SHP77 (cell line): ENCODE measurements at regions not wholly inside any gene's neighbourhood (a gene's known extent, or its start where the extent isn't known, plus 50 kb on each side); places are given as distances from the start of the nearest gene placed in this dataset.

ENCODE experiments used
- DNase-seq, 2 experiments: peaks; one replicate each; lab custom pipeline; 2025; lab: John Stamatoyannopoulos, UW

DNA sequence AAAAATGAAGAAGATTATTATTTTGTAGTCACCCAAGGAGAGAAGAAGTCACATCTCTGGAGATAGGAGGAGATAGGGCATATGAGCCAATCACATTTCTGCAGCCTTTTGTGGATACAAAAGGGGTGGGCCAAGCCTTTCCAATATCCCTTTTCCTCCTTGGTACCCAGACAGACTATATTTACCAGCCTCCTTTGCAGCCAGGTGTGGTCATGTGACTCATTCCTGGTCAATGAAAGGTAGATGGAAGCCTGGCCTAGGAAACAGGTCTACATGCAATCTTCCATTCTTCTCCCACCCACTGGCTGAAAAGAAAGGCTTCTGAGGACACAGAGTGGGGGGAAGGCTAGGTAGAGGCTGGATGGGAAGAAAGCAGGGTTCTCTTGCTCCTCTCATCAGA is 58.1 kb upstream of the ERG start:
- DNase-seq: no peak

DNA sequence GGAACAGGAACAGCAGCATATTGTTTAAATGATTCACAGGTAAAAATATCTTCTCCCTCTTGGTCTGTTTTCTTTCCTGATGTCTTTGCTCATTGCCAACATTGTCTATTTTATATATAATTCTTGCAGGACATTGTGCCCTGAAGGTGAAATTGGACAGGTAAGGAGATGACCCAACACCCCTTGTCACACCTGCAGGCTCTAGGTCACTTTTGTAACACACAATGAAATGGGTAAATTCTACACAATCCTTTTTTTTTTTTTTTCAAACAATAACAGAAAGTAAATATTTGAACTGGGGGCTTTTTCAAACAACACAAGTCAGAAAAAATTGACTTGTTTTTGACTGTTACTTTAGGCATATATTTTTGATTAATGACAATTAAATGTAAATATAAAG is 62.9 kb upstream of the ERG start:
- no peak for DNase-seq

DNA sequence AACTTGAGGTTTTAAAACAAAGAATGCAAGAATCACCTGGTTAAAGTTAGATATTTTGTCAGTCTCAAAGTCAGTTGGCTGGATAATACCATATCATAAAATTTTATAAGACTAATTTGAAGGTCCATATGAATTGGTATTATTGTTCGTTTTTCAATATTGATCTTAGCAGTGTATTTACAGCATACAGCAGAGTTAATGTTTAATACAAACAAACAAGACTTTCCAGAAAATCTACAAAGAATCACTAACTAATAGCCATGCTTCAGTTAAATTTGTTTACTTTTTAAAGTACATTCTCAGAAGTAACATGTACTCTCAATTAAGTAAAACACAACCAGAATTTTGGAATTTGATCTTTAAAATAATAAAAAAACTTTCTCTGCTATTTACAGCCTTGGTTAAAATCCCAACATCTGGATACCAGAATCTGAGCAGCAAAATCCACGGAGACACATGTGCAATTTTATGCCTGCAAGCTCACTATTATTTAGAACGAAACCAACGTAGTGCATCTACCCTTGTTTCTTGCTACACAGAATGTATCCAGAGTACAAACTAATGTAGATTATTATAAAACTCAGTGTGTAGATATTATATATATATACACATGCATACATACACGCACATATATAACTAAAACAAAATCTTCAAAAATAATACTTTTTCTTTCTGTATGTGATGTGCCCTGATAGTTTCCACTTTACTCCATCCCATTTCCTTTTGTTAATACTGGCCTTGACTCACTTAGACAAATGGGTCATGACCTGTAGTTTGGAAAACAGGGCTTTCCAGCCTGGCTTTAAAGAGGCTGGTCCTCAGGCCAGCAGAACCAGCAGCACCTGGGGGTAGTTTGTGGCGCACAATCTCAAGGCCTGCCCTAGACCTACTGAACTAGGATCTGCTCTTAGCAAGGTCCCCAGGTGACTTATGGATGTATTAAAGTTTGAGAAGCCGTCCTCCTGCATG is 63.6 kb upstream of the ERG start:
- DNase-seq: no peak

DNA sequence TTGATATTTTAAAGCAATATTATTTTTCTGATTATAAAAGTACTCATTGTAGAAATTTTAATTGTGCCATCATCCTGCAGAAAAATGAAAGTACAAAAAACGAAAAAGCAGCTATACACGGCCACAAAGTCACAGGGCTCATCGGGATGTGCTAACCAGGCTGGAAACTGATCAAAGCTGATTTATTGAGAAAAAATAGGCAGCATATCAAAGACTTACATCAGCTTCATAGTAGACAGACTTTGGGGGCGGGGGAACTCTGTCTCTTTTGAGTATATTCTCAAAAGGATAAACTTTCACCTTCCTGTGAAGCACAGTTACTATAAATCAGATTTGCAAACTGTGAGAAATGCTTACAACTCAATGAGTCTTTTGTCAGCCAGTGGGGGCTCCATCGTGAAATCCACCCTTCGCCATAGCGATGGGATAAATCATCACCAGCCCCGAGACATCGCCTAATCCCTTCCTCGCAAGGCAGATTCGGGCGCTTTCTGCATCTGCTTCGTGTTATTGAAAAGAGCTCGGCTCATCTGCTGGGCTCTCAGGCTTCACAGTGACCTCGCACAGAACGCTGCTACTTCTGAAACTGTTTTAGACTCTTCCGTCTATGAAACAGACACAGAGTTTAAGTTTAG is 69.2 kb upstream of the ERG start:
- no peak for DNase-seq

DNA sequence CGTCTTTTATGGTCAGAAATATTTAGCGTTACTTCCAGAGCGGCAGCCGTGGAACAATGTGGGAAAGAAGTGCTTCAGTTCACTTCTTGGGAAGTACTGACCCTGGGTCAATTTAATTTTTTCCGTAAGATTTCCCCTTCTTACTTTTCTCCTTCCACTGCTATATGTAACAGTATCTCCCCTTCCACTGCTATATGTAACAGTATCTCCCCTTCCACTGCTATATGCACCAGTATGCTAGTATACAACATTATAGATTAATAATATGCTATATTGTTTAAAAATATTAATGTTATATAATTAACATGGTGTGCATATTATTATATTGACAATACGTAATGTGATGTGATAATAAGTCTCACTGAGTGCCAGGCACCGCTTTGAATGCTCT is 69.7 kb upstream of the ERG start:
- no peak for DNase-seq

DNA sequence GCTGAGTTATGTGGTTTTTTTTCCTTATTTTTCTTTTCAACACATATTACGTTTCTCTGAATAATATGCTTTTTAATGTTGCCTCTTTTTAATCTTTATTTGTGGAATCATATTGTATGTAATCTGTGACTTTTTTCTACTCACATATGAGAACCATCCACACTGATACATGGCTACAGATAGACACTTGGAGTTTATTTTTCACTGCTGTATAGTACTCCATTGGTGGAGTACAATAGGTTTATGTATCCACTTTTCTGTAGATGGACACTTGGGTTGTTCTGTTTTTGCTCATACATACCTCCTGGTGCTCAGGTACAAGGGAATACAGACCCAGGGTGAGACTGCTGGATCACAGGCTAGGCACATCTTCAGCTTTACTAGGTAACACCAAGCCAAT is 71.5 kb upstream of the ERG start:
- DNase-seq: no peak

DNA sequence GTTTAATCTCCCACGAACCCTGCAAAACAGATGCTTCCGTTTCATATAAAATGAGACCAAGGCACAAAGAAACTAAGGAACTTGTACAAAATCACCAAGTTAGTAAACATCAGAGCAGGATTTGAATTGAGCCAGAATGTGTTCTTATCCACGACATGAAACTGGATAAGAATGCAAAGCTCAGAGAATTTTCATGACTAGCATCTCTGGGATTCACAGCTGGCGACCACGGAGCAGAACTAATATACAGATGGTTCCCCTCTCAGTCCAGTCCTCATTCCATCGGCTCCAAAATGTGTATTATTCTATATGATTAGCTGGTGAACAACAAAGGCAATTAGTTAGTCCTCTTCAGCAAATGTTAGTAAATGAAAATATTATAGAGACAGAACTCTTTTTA is 72.3 kb upstream of the ERG start:
- DNase-seq: no peak

DNA sequence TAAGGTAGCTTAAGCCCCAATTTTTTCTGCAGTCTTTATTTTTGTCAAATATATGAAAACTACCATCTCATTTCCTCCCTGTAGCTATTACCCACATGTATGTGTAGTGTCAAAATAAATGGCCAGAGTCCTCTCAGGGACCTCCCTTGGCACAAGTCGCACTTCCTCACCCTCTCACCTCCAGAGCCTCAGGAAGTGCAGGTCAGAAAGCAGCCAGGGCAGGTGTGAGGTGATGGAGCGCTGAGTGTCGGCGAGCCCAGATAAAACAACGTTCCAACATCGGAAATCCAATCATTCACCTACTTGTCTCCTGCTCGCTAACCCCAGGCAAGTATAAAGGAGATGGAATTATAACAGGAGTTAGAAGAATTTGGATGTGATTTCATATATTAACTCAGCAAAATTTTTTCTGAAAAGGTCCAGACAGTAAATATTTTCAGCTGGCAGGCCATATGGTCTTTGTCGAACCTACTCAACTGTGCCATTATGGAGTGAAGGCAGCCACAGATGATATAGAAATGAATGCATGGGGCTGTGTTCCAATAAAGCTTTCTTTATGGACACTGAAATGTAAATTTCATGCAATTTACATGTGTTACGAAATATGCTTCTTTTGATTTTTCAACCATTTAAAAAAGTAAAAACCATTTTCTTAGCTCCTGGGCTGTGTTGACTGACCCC is 76.8 kb upstream of the ERG start:
- DNase-seq: no peak

DNA sequence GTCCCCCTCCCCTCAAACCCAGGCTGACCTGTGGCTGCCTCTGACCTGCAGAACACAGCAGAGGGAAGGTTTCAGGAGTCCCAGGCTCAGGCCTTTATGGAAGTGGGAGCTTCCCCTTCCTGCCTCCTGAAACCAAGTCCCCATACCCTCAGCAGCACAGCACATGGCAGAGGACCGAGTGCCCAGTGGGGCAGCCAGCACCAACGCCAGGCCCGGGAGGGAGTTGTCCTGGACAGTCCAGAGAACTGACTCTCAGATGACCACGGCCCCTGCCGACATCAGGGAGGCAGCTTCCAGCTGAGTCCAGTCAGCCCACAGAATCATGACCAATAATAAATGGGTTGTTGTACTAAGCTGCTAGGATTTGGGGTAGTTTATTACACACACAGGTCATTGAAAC is 79.6 kb upstream of the ERG start:
- no peak for DNase-seq

DNA sequence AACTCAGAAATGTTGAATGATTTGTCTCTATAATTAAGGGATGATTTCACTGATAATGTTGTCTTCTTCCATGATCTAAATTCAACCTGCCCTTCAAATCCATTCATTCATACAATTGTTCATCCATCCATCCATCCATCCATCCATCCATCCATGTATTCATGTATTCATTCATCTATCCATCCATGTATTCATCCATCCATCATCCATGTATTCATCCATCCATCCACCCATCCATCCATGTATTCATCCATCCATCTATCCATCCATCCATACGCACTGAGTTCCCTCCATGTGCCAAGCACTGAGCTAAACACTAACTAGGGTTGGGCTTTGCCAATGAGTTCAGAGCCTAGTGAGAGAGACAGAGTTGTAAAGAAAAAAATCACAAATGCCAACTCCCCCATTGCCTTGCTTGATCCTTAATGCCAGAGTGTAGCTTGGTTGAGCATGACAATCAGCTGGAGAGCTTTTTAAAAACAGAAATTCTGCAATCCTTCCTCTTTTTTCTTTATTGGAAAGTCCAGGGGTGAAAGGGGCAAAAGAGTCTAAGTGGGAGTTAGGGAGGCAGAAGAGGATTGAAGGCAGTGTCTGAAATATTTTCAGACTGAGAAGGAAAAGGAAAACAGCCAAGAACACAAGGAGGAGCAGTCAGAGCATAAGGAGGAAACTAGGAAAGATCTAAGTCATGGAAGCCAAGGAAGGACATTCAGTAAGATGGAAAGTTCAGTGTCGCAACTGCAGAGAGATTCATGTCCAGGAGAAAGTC is 92.4 kb upstream of the ERG start:
- DNase-seq: no peak

DNA sequence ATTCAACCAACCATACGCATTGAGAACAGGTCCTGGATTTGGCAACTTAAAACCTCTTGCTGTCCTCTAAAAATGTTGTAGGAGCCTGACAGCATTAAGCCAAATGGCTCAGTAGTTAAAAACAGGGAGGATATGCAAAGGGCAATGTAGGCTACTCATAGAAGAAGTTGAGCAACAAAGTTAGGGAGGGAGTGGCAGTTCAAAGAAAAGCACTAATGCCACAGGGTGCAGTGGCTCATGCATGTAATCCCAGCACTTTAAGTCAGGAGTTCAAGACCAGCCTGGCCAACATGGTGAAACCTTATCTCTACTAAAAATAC is 92.9 kb upstream of the ERG start:
- no peak for DNase-seq

DNA sequence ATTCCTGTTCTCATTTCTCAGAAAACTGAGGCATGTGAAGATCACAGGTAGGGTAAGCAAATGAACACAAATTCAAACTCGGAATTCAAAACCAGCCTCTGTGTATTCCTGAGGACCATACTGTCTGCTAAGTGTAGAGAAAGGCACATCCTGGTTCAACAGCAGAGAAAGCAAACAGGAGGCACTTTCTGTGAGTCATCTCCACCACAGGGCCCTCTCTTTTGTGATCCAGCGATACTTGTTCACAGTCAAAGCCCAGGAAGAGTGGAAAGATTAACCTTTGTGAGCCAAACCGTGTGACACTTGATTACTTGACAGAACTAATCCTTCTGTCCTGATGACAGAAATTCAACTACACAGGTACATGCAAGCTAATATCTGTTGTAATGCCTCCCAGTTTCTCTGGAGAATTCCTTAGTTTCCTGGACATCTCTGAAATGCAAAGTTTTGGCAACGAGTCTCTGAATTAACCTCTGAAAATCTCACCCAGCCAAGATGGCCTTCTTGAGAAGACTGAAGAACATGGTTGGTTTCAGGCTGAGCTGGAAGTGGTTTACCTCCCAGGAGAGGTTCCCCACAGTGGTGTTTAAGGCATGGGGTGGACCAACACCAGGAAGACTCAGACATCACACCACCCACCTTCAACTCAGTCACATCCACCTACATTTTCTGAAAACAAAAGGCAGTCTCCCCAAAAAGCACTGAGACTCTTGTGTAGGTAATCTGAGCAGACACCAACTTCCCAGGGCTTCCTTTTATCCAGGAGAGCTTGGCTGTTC is 98.2 kb upstream of the ERG start:
- DNase-seq: no peak

DNA sequence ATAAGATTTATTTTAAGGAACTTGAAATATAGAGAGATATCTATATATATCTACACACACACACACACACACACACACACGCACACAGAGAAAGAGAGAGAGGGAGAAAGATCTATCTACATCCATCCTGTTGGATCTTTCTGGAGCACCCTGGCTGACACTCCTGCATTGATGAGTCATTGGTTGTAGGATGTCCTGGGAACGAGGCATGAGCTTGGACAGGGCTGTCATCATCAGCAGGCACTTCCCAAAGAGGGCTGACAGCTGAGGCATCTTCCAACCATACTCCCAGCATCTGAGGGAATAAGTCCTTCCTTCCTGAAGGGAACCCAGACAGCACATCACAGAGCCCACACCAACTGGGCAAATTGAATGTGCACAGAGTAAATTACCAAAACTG is 99.1 kb upstream of the ERG start:
- DNase-seq: no peak

DNA sequence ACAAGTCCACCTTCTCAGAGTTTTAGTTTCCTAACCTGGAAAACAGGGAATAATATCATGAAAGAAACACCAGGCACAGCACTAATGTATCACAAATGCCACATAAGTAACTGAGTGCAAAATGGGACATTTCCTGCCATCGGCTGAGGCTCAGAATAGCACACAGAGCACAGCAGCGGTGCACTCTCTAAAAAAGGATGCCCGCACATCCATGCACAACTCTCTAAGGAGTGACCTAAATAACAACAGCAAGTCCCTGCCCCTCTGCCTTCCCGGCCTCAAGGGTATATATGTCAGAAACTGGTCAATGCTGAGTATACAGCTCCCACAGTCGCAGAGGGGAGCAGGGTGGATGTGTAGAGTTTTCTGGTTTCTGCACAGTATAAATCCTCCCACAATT is 100.1 kb upstream of the ERG start:
- no peak for DNase-seq

DNA sequence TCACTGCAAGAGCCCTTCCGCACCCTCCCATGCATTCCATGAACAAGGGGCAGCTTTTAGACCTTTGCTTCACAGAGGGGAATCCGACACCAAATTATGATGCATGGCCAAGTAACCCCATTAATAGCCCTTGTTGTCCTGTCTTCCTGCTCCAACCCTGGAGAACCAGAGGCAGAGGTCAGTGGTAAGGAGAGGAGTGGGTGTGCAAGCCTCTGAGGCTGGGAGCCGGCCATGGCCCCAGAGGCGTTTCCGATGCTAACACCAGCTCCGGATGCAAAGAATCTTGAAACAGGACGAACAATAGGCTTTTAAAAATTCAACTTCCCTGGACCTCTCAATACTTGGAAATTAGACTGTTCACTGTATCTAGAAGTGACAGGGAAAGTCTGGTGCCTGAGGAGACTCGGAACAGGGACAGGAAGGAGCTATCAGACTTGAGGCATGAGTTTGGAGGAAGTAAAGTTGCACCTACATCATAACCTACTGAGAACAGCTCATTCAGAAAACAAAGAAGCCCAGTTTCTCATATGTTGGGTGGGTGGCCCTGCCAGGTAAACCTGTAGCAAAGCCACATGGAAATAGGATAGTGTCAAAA is 101.2 kb upstream of the ERG start:
- no peak for DNase-seq

DNA sequence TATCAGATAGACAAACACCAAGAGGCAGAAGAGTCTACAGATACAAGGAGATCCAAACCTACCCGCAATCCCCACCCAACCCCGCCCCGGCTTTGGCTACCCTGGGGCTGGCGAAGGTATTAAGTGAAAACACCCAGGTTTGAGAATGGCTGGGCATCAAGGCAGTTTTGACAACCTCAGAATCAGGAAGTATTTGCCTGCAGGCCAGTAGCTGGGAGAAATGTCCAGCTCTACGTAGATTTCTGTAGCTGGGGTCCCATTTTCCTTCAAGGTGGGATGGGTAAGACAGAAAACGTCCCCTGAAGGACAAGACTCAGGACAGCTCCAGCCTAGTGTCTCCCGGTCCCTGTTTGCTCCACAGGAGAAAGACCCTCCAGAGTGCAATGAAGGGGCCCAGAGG is 101.8 kb upstream of the ERG start:
- no peak for DNase-seq

DNA sequence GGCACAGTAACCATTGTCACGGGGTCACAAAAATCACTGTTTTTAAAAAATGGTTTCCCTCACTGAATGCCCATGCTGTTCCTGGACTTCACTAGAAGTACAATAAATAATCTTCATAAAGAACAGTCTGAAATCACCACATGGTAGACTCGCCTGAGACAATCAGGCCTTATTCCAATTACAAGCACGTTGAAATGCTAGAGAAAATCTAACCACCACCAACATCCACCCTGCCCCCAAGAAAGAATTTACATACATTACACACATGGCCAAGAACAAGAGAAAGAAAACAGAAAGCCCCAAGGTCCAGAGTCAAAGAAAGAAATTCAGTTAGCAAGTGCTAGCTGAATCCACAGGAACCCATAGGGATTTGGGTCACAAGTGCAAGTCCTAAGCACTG is 107.0 kb upstream of the ERG start:
- no peak for DNase-seq

DNA sequence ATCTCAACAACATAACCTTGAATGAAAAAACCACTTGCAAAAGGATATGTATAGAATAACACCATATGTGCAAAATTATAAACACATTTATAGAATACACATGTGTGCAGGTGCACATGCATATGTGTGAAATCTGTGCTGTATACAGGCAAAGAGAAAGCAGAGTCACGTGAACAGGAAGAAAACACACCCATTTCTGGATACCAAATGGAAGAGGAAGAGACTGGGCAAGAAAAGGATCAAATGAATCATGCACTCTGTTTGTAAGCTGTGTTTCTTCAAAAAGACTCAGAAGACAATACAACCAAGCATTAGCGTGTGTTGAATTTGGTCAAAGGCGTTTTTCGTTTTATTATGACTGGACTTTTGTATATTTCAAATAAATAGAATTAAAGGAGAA is 111.3 kb upstream of the ERG start:
- no peak for DNase-seq

DNA sequence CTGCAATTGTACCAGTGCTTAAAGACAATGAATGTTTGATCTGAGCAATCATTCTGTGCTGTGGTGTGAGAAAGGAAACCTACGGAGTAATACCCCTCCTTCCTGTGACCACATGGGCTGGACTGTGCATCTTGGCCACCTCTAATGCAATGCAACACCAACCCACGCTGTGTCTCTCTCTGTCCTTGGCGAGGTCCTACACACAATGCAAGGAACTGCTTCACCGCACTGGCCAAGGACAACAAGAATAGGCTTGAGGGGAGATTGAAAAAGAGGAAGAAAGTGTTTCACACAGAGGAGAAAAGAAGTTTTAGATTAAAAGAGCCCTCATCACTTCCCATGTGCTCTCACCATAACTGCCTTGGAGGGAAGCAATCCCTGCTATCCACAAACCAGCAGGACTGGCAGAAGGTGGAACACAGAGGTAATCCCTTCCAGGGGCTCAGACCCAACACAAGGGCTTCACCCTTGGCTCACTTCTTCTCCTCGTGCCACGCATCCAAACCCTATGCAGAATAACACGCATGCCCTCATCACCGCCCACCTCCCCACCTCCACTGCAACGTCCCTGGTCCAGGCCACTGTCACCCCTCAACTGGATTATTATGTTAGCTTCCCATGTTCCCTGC is 112.5 kb upstream of the ERG start:
- no peak for DNase-seq

DNA sequence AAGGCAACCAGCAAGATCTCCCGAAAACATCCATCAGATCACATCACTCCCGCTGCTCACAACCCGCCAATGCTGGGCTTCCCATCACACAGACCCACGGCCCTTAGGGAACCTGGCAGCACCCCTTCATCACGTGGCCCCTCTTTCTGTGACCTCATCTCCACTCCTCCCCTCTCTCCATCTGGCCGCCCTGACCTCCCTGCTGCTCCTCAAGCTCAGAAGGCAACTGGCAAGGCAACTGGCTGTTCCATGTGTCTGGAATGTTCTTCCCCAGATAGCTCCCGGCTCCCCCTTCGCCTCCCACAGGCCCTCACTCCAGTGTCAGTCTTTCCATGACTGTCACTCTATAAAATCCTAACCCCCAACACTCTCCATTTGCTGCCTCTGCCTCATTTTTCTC is 113.0 kb upstream of the ERG start:
- no peak for DNase-seq

DNA sequence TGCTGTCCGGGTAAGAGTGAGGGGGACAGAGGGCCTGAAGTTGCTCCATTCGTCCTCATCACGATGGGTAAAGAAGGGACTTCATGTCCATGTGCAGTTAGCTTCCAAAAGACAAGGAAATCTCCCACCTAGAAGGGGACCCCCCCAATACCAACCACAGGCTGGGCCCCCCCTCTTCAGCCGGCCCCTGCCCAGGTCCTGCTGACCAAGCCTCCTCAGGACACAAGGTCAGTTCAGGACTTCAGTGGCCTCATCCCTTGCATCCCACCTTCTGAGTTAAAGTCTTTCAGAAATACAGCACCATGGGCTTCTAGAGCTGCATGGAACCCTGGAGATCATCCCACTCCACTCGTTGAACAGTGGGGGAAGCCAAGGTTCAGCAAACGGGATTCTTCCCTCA is 115.4 kb upstream of the ERG start:
- no peak for DNase-seq
